Spleen (tissue), 7 donors: ENCODE measurements at regions not wholly inside any gene's neighbourhood (a gene's known extent, or its start where the extent isn't known, plus 50 kb on each side); places are given as distances from the start of the nearest gene placed in this dataset.

Experiments
- POLR2A ChIP-seq, 3 donors: fragments of 450-650 bp; IDR thresholded peaks; one replicate each; pipeline ENCODE4 v1.5.1; 2017; ENCODE audit warnings: antibody characterized with exemption in 3 of 3, mild to moderate bottlenecking in 1 of 3
- POLR2AphosphoS5 ChIP-seq, 3 donors: sonication (generic); formaldehyde crosslinking; IDR thresholded peaks; one replicate each; pipeline ENCODE4 v1.5.1; 2017; ENCODE audit warnings: antibody characterized with exemption in 3 of 3
- TF ChIP-seq, protein P1 (sequence below), 11 experiments: fragments of 200-600 bp in 7 of 11; fragments of 450-650 bp in 4 of 11; sonication (generic) in 4 of 11; IDR thresholded peaks in 8 of 11; conservative IDR thresholded peaks in 3 of 11; 1 replicate in 7 of 11; 2 replicates in 4 of 11; pipeline versions ENCODE4 v1.4.0 to v1.8.0; 2016 to 2021; ENCODE audit warnings: antibody characterized with exemption in 11 of 11, inconsistent platforms in 4 of 11, mild to moderate bottlenecking in 1 of 11
- donor health status: DM: no; HTN: no; CAD: no; lungs with moderate emphysema.
- donor health status: DM: no; HTN: no; CAD: no.
- donor health status: DM: no; HTN: no; CAD: no.

DNA sequence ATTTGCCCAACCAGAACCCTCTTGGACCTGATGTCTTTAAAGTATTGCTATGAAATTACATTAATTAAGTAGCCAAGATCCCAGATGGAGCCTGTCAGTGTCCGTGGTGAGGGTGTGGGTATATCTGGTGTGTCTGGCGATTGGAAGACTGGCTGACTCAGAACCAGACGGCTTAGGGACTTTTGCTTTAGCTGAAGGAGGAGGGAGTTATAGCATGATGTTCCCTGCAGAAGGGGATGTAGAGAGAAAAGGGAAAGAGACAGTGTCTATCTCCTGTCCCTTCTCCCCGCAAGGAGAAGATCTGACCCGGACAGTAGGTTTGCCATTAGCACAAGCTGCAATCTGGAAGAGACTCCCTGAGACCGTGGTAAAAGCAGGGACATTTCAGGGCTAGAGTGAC, 60.6 kb downstream of the POU3F3 start:
- no peak for TF ChIP-seq POLR2A (IDR thresholded peaks at IDR 0.05)
- TF ChIP-seq, protein P1, sequence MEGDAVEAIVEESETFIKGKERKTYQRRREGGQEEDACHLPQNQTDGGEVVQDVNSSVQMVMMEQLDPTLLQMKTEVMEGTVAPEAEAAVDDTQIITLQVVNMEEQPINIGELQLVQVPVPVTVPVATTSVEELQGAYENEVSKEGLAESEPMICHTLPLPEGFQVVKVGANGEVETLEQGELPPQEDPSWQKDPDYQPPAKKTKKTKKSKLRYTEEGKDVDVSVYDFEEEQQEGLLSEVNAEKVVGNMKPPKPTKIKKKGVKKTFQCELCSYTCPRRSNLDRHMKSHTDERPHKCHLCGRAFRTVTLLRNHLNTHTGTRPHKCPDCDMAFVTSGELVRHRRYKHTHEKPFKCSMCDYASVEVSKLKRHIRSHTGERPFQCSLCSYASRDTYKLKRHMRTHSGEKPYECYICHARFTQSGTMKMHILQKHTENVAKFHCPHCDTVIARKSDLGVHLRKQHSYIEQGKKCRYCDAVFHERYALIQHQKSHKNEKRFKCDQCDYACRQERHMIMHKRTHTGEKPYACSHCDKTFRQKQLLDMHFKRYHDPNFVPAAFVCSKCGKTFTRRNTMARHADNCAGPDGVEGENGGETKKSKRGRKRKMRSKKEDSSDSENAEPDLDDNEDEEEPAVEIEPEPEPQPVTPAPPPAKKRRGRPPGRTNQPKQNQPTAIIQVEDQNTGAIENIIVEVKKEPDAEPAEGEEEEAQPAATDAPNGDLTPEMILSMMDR (IDR thresholded peaks at IDR 0.05 in 8 of 11, conservative IDR thresholded peaks at IDR 0.05 in 3 of 11) = no peak
- no peak for TF ChIP-seq POLR2AphosphoS5 (IDR thresholded peaks at IDR 0.05)
